ENCODE measurements at regions not wholly inside any gene's neighbourhood (a gene's known extent, or its start where the extent isn't known, plus 50 kb on each side); places are given as distances from the start of the nearest gene placed in this dataset.
"Not testable (repeated sequence)": the region's sequence is repeated elsewhere in the genome, so short reads cannot be mapped to it uniquely, and the experiment has no call there.

DNA sequence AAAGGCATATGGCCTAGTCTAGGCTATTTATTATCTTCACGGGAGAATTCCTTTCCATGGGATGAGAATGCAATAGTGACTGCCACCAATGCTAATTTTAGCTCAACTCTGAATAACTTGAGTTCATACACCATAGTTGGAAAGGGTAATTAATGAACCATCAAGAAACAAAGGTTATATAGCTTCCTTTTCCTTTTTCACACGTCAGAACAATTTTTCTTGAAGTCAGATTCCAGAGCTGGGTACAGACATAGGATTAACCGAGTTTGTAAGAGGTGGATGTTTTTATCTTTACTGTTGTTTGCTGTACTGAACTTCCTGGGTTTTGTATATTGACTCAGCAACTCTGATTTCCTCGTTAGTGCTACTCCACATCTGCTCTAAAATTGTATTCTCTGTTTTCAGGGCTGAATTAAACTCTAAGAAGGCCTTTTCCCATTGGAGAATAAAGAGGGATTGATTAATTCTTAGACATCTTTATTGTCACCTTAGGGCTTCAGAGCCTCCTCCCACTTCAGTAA, 262.0 kb downstream of the NUF2 start:
- DNase-seq = no peak

DNA sequence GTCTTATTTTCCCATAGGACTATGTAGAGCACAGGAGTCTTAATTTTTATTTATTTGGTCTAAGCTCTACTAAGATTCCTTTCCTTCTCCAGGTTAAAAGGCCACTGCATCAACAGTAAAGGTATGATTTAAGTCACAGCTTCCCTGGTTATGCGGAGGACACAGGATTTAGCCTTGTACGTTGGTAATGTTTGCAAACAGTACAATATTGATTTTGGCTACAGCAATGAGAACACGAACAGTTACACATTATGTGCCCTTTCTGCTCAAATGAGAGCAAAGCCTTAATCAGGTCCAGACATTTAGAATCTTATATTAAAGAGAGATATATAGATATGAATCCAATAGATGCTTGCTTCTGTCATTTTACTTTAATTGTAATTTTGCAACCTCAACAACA, 264.0 kb downstream of the NUF2 start:
- no peak for DNase-seq

DNA sequence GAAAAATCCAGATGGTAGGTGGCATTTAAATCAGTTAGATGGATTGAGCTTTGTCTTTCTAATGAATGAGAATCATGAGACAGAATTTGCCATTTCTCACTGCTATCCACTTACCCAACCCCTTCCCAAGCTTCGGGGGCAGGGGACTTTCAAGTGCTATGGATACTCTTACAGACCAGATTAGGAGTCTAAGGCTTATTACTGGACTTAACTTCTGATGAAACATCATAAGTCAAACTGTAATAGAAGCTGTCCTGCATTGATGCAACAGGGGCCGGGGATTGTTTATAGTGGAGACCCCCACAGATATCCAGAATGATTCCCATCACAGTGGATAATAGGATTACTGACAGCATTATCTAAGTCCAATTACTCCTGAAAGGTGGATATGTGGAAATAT, 267.0 kb downstream of the NUF2 start:
- DNase-seq = no peak

DNA sequence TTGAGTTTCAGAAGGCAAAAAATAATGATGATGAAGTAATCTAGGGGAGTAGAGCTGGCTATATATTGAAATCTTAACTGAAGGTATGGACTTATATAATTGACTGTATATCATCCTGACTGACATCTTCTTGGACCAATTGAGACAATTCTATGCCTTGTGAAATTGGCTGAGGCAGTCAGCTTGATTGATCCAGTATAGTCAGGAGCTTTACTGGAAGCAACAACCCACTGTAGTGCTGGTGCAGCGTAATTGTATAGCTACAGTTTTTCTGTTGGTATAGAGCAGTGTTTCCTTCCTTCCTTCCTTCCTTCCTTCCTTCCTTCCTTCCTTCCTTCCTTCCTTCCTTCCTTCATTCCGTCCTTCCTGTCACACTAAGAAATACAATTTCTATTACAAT, 268.0 kb downstream of the NUF2 start:
- no peak for DNase-seq

DNA sequence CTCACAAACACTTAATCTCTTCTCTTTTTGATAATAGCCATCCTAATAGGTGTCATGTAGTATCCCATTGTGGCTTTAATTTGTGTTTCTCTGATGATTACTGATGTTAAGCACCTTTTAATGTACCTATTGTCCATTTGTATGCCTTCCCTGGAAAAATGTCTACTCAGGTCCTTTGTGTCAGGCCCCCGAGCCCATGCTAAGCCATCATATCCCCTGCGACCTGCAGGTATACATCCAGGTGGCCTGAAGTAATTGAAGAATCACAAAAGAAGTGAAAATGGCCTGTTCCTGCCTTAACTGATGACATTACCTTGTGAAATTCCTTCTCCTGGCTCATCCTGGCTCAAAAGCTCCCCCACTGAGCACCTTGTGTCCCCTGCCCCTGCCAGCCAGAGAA, 269.4 kb downstream of the NUF2 start:
- not testable (repeated sequence) for DNase-seq

DNA sequence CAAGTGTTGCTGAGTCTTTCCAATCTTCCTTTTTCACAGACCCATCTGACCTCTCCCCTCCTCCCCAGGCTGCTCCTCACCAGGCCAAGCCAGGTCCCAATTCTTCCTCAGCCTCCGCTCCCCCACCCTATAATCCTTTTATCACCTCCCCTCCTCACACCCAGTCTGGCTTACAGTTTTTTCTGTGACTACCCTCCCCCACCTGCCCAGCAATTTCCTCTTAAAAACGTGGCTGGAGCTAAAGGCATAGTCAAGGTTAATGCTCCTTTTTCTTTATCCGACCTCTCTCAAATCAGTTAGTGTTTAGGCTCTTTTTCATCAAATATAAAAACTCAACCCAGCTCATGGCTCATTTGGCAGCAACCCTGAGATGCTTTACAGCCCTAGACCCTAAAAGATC, 270.9 kb downstream of the NUF2 start:
- DNase-seq = not testable (repeated sequence)

DNA sequence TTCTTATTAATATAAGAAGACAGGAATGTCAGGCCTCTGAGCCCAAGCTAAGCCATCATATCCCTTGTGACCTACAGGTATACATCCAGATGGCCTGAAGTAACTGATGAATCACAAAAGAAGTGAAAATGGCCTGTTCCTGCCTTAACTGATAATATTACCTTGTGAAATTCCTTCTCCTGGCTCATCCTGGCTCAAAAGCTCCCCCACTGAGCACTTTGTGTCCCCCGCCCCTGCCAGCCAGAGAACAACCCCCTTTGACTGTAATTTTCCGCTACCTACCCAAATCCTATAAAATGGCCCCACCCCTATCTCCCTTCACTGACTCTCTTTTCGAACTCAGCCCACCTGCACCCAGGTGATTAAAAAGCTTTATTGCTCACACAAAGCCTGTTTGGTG, 274.4 kb downstream of the NUF2 start:
- not testable (repeated sequence) for DNase-seq

DNA sequence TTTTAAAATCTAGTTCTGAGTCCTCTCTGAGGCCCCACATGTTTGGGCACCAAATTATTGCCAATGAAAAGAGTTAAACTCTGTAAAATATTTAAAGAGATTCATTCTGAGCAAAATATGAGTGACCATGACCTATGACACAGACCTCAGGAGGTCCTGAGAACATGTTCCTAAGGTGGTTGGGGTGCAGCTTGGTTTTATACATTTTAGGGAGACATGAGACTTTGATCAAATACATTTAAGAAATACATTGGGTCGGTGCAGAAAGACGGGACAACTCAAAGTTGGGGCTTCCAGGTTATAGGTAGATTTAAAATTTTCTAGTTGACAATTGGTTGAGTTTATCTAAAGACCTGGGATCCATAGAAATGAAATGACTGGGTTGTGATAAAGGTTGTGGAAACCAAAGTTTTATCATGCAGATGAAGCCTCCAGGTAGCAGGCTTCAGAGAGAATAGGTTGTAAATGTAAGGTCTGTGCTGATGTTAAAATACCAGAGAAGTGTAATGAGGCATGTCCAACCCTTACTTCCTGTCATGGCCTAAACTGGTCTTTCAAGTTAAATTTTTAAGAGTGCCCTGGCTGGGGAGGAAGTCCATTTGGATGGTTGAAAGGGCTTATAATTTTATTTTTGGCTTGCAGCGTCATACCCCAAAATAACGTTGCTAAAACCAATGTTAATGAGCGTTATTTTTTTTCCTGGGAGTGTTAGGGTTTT, 274.9 kb downstream of the NUF2 start:
- no peak for DNase-seq

DNA sequence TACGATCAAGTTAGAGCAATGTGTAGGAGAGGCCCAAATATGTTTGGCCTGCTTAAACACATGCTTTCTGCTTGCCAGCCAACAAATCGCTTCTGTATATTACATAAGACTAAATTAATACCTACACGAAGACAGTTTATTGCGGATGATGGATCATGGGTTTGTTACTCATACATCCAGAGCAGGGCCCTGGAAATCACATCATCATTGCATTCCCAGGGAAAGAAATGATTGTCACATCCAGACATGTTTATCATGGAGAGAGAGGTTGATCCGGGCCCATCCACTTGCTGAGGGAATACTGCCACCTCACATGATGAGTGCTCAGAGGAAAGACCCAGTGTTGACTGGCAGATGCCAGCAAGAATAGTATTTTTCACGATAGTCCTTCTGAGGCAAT, 282.6 kb downstream of the NUF2 start:
- DNase-seq = no peak

DNA sequence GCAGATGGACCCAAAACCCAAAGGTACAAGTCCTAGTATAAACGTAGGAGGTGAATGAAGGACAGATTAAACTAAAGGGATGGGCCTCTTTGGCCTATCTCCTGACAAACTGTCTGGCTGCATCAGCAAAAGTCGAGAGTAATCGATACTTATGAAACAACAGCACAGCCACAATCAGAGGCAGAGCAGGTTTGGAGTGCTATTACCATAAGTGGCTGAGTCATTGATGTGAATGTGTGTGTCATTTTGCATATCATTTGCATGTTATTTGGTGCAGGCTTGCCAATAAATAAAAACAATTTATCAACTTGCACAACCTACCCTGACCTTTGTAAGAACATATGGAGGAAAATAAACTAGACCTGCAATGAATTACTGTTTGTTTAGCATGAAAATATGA, 283.1 kb downstream of the NUF2 start:
- DNase-seq = no peak

DNA sequence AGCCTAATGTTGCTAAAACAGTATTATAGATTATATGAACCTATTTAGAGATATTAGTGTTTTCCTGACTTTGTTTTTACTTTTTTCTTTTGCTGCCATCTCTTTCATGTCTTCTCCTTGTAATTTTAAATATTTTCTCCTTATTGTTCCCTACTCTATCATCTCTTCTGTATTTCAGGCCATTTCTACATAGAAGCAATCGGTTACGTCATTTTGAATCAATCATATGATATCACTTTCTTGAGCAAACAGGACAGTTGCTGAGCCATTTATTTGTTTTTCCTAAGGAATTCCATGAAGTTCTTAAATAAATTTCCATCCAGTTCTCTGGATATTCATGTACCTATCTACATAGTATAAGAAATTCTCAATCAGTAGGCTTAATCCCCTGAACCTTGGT, 287.2 kb downstream of the NUF2 start:
- no peak for DNase-seq

DNA sequence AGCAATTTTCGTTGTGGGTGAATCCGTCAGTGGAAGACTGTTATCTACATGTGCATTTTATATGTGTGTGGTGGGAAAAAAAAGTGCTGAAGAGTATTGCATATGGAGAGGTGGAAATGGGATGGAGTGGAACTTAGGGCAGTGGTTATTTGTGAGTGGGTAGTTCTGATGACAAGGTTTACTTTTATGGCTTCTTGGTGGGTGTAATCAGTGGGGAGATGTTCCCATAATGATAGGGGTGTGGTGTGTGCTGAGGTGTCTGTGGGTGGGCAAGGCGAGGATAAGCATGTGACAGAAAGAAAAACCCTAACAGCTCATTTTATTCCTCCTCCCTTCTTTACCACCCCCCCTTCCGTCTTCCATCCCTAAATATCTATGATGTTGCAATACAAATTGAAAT, 288.1 kb downstream of the NUF2 start:
- DNase-seq = no peak

DNA sequence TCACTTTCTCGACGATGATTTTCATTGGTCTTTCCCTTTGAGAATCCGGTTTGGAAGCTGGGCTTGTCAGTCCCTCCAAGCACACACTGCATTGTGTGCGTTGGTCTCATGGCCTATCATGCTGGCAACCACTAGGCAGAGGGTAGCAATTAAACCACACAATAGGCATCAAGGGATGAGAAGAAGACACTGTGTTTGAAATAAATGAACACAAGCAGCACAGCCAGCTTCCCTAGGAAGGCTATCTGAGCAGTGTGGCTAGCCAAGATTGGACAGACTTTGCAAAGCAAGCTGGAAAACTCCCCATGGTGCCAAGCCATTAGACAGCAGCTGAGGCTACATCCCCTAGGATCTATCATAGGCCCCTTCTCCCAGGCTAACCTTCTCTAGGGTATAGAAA, 288.7 kb downstream of the NUF2 start:
- no peak for DNase-seq

DNA sequence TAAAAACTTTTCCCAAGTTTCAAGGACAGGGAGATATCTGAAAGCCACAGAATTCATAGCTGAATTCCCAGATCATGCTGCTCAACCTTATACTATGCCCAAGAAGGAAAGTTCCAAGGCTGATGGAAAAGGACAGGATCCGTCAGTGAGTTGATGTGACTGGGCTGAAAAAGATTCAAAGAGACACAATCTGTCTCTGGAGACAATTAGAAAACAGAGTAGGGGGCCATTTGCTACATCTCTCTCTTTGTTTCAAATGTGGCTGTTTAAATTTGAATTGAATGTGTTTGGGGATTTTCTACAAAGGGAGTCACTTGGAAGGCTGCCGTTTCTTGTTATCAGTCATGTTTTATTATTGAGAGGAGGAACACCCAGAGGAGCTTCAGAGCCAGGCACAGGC, 292.6 kb downstream of the NUF2 start:
- DNase-seq = no peak

DNA sequence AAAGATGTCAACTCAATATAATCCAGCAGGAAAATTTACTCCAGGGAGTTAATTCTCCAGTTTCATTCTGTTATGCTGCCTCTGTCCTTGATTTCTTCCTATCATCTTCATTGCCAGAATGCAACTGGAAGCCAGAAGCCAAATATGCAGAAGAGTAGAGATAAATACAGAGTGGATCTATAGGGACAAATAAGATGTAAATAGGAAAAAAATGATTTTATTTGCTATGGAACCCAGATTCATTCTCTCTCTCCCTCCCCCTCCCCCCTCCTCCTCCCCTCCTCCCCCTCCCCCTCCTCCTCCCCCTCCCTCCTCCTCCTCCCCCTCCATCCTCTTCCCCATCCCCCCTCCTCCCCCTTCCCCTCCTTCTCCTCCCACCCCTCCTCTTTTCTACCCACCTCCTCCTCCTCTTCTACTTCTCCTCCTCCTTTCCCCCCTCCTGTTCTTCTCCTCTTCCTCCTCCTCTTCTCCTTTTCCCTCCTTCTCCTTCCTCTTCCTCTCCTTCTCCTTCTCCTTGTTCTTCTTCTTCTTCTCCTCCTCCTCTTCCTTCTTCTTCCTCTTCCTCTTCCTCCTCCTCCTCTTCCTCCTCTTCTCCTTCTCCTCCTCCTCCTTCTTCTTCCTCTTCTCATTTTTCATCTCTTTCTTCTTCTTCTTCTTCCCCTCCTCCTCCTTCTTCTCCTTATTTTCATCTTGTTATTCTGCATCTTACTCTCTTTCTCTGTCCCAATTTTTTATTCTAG, 306.4 kb downstream of the NUF2 start:
- no peak for DNase-seq

DNA sequence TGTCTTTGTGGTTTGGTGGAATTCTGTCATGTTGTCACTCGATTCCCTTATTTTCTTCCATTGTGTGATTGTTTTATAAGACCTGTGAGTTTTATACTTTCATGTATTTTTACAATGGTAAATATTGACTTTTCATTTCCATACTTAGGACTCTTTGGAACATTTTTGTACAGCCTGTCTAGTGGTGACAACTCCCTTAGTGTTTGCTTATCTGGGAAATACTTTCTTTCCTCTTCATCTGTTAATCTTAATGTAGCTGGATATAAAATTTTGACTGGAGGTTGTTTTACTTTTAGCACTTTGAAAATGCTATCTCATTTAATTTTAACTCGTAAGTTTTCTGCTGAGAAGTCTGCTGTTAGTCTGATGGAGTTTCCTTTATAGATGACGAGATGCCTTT, 310.5 kb downstream of the NUF2 start:
- DNase-seq = no peak

DNA sequence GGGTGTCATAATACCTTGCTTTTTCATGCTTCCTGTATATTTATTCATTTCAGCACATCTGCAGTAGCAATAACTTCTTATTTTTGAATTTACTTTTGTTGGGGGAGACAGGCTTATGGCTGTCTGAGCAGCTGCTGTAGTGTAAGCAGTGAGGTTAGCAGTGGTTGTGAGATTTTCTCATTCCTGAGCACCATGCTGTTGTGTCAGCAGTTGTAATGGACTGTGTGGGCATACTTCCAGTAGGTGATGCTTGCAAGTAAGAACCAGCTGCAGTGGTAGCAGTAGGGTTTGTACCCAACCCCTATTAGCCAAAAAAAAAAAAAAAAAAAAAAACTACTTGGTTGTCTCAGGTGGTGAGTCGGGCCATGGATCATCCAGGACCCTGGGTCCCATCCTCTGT, 311.6 kb downstream of the NUF2 start:
- no peak for DNase-seq

DNA sequence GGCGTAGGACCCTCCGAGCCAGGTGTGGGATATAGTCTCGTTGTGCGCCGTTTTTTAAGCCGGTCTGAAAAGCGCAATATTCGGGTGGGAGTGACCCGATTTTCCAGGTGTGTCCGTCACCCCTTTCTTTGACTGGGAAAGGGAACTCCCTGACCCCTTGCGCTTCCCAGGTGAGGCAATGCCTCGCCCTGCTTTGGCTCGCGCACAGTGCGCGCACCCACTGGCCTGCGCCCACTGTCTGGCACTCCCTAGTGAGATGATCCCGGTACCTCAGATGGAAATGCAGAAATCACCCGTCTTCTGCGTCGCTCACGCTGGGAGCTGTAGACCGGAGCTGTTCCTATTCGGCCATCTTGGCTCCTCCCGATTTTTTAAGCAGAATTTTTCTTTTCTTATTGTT, 323.9 kb downstream of the NUF2 start:
- not testable (repeated sequence) for DNase-seq

DNA sequence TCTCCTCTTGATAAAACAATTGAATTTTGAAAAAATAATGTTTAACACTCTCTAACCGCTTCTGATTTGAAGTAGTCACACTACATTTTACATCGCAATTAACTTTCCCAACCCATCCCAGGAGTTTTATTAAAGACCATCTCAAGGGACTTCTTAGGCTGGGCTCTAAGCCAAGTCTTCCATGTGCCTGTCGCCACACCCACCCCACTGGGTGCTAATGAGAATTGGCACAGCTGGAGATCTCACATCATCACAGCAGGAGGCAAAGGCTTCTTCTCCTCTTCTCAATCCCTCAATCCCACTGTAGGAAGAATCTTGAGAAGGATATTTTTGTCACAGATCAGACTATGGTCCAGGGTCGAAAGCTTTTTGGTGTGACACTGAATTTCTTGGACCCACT, 328.9 kb downstream of the NUF2 start:
- DNase-seq = no peak

DNA sequence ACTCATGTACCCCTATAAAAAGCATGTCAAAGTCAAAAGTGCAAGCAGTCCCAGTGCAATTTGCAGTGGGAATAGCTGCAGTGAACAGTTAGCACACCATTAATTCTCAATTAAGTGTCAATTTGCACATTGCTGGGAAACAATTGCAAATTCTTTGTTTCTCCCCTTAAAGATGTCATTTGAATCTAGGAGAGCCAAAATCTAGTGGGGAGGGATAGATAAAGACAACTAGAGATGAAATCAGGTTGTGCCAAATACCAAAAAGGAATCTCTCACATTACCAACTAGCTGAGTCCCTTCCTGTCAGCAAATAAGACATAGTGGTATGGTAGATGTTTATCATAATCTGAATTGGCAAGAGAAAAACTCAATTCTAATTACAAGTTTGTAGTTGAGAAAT, 330.7 kb downstream of the NUF2 start:
- DNase-seq = no peak

DNA sequence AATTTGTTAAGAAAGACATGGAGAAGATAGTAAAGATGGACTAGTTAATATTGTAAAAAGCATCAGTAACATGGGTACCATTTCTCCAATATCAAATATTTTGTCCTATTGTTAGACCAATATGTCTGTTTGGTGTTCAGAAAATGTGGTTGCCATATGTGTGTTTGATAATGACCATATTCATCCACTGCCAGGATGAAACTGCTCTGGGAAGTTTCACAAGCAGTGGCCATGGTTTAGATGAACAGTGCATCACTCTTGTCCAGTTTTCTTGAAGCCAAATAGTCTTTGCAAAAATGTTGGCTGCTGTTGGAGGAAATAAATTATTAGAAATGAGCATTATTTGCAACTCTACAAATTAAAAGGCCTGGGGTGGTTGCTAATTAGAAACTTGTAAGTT, 333.8 kb downstream of the NUF2 start:
- DNase-seq = no peak

DNA sequence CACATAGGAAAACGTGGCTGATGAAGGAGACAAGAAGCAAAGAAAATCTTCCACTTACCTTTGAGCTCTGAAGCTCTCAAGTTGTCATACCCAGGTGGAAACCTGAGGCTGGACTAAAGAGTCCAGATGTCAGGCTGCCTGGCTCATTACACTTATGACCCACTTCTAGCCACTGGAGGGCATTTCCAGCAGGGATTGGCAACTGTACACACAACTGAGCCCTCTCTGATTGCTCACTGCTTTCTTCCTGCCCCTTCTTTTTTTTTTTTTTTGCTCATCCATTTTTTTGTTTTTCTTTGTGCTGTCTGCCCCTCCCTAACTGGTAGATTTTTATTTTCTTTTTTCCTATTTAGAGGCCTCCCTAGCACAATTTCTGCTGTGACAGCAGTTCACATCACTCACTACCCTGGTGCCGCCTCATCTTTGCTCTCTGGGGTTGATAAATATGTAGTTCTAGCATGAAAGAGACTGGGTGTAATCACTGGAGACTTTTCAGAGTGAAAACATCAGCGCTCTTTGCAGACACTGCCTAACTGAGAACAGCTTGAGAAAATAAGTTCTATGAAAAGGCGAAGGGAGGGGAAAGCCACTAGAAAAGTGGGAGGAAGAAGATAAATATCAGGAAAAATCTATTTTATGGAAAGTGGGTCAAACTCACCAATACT, 334.5 kb downstream of the NUF2 start:
- no peak for DNase-seq

DNA sequence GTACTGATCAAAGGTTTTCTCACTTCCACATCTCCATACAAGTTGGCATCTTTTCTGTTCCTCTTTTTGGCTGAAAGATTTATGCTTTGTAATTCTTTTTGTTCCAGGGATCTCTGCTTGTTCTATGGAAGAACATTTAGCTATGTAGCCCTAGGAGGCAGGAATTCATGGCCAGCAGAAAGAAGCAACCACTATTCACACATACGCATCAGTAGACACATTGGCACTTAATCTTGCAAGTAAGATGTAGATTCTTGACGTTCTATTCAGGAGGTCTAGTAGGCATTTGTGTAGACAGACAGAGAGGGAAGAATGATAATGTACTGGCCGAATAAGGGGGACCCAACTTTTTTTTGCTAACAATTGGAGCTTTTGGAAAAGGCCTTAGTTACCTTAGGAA, 336.0 kb downstream of the NUF2 start:
- DNase-seq = no peak

DNA sequence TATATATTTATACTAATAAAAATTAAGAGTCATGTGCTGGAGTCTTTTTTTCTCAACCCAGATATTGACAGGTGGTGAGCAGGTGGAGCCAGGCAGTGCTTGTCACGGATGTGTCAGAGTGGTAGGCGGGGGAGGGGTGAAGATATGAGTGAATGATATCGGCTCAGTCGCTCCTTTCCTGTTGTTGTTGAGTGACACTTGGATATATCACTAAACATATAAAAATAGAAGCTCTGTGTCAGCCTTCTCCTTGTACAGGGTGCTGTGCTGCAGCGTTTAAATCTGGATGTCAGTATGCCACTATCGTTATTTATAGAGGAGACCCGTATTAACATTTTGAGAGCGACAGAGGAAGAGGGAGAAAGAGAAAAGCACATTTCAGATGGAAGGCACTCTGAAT, 339.6 kb downstream of the NUF2 start:
- no peak for DNase-seq

Measured in activated gamma-delta T cell treated with Interleukin-2 at 50 U/mL for 16 hours (primary cell).